HepG2 (cell line): ENCODE measurements at regions not wholly inside any gene's neighbourhood (a gene's known extent, or its start where the extent isn't known, plus 50 kb on each side); places are given as distances from the start of the nearest gene placed in this dataset.

Source experiments
- ATAC-seq: fragments of 200-7000 bp; cut with Tn5 transposase; 3 replicates; pipeline ENCODE4 v1.9.1; 2020; ENCODE audit warnings: mild to moderate bottlenecking, moderate library complexity
- BruUV-seq: library from RNA; stranded (reverse); fragments of 400-500 nt; replicated peaks from 2 replicates; lab custom pipeline; 2021; lab: Mats Ljungman, UMichigan
- CTCF ChIA-PET: fragments of 300-600 bp; formaldehyde crosslinking; extraction: SDS; loops from one replicate; lab custom pipeline; 2021; ENCODE audit warnings: low total read pairs, inconsistent platforms, low intra/inter-chr PET ratio; lab: Yijun Ruan, JAX
- POLR2A ChIA-PET: fragments of 350-600 bp; sonication (Branson Sonifier 250); formaldehyde crosslinking; loops from one replicate; lab custom pipeline; 2020; ENCODE audit warnings: antibody characterized with exemption, inconsistent platforms; lab: Yijun Ruan, JAX
- DNase-seq: peaks from one replicate; pipeline ENCODE4 v3.0.0-alpha.2; 2015; ENCODE audit warnings: low spot score
- FAIRE-seq: peaks from 3 replicates; lab custom pipeline; 2011; peaks lifted over from hg19 to GRCh38; lab: Jason Lieb, UNC
- H2AFZ ChIP-seq: one replicate; pipeline ENCODE4 v1.6.1; 2011; ENCODE audit warnings: low read length, inconsistent platforms
- H3K27ac ChIP-seq: fragments of 300-600 bp; 3 replicates; pipeline ENCODE4 v1.8.0; 2011; ENCODE audit warnings: mixed run types, mild to moderate bottlenecking, mixed read lengths, low read length, inconsistent platforms; ENCODE audit not compliant: insufficient read depth; ENCODE audit errors: extremely low read length
- H3K27me3 ChIP-seq, 2 experiments: fragments of 200-600 bp in 1 of 2; 2 replicates in 1 of 2; 3 replicates in 1 of 2; pipeline versions ENCODE4 v1.6.0 to v1.8.0; 2011; ENCODE audit warnings: low read length in 2 of 2, mild to moderate bottlenecking in 2 of 2, moderate library complexity in 2 of 2, inconsistent platforms in 1 of 2; ENCODE audit not compliant: insufficient read depth in 2 of 2, control insufficient read depth in 1 of 2
- H3K36me3 ChIP-seq, 2 experiments: fragments of 200-600 bp in 1 of 2; replicated peaks in 1 of 2; 2 replicates in 1 of 2; 3 replicates in 1 of 2; pipeline versions ENCODE4 v1.5.1 to v1.8.0; 2011; ENCODE audit warnings: low read length in 2 of 2, inconsistent platforms in 1 of 2; ENCODE audit not compliant: insufficient read depth in 2 of 2, control insufficient read depth in 1 of 2
- H3K4me1 ChIP-seq: 2 replicates; pipeline ENCODE4 v1.5.1; 2012; ENCODE audit warnings: low read length, inconsistent platforms; ENCODE audit not compliant: insufficient read depth
- H3K4me2 ChIP-seq: 2 replicates; pipeline ENCODE4 v1.6.0; 2011; ENCODE audit warnings: low read depth, low read length, inconsistent platforms
- H3K4me3 ChIP-seq, 3 experiments: fragments of 200-600 bp in 1 of 3; sonication (generic), shearing (Covaris generic) in 1 of 3; replicated peaks in 1 of 3; 2 replicates each; pipeline ENCODE4 v1.5.1; 2011 to 2016; ENCODE audit warnings: low read length in 3 of 3, inconsistent platforms in 2 of 3, low read depth in 2 of 3, mild to moderate bottlenecking in 2 of 3, control low read depth in 1 of 3, mixed read lengths in 1 of 3; ENCODE audit not compliant: insufficient read depth in 1 of 3
- H3K79me2 ChIP-seq: one replicate; pipeline ENCODE4 v1.6.1; 2011; ENCODE audit warnings: low read length, inconsistent platforms; ENCODE audit not compliant: insufficient read depth
- H3K9ac ChIP-seq: 2 replicates; pipeline ENCODE4 v1.6.0; 2011; ENCODE audit warnings: mild to moderate bottlenecking, low read depth, low read length, inconsistent platforms; ENCODE audit not compliant: insufficient read depth
- H3K9me3 ChIP-seq: 2 replicates; pipeline ENCODE4 v1.5.1; 2012; ENCODE audit warnings: mild to moderate bottlenecking, low read length
- H4K20me1 ChIP-seq: 2 replicates; pipeline ENCODE4 v1.6.0; 2011; ENCODE audit warnings: inconsistent platforms, mild to moderate bottlenecking, low read length, moderate library complexity; ENCODE audit not compliant: insufficient read depth
- JUN ChIP-seq: sonication (generic); formaldehyde crosslinking; IDR thresholded peaks from 2 replicates; pipeline ENCODE4 v1.4.0; 2020; ENCODE audit warnings: mild to moderate bottlenecking, missing genetic modification reagents
- MAFG ChIP-seq: sonication (generic); formaldehyde crosslinking; IDR thresholded peaks from 2 replicates; pipeline ENCODE4 v1.5.1; 2020; ENCODE audit warnings: mild to moderate bottlenecking, missing genetic modification reagents
- RFX5 ChIP-seq: IDR thresholded peaks from 2 replicates; pipeline ENCODE4 v1.6.1; 2011; ENCODE audit warnings: low read depth, low read length, improper control_type of control experiment
- STAG1 ChIP-seq: sonication (generic); formaldehyde crosslinking; IDR thresholded peaks from 2 replicates; pipeline ENCODE4 v1.4.0; 2020; ENCODE audit warnings: missing genetic modification reagents
- ZNF292 ChIP-seq: sonication (generic); formaldehyde crosslinking; IDR thresholded peaks from 2 replicates; pipeline ENCODE4 v1.8.1; 2022; ENCODE audit warnings: mild to moderate bottlenecking, low read depth, missing genetic modification reagents, borderline replicate concordance
- ZNF3 ChIP-seq: IDR thresholded peaks from 2 replicates; pipeline ENCODE4 v1.7.0; 2017; ENCODE audit warnings: inconsistent platforms
- ZNF317 ChIP-seq: sonication (generic); formaldehyde crosslinking; IDR thresholded peaks from 2 replicates; pipeline ENCODE4 v1.5.0; 2020; ENCODE audit warnings: mild to moderate bottlenecking, missing genetic modification reagents
- ZNF460 ChIP-seq: sonication (generic); formaldehyde crosslinking; IDR thresholded peaks from 2 replicates; pipeline ENCODE4 v1.5.1; 2020; ENCODE audit warnings: missing genetic modification reagents, mild to moderate bottlenecking, borderline replicate concordance
- ZNF761 ChIP-seq: sonication (generic); formaldehyde crosslinking; conservative IDR thresholded peaks from 2 replicates; pipeline ENCODE4 v1.4.0; 2020; ENCODE audit warnings: mild to moderate bottlenecking, missing genetic modification reagents
- WGBS: methylation state at CpG from one replicate; pipeline ENCODE4 v1.1.6; 2017; ENCODE audit warnings: low lambda C conversion rate; 5-methylcytosine and 5-hydroxymethylcytosine counted together
- in situ Hi-C: cut with HindIII; loops from 2 replicates; pipeline ENCODE4 v1.10.0; 2017; ENCODE audit warnings: low pct_unique_long_range_greater_than_20kb; ENCODE audit not compliant: extremely low pct_ligation_motif_present
- intact Hi-C: fragments of 100-400 bp; cut with micrococcal nuclease; formaldehyde crosslinking; loops from one replicate; pipeline ENCODE4 v1.10.0; 2022; ENCODE audit not compliant: unreplicated experiment
- TF ChIP-seq, protein P1 (sequence below): sonication (generic); formaldehyde crosslinking; IDR thresholded peaks from 2 replicates; pipeline ENCODE4 v1.5.0; 2020; ENCODE audit warnings: missing genetic modification reagents
- TF ChIP-seq, protein P2 (sequence below): sonication (generic); formaldehyde crosslinking; IDR thresholded peaks from 2 replicates; pipeline ENCODE4 v1.8.1; 2023; ENCODE audit warnings: mild to moderate bottlenecking, inconsistent platforms, moderate library complexity, missing genetic modification reagents, borderline replicate concordance

- no peak for TF ChIP-seq RFX5
- no peak for TF ChIP-seq STAG1 (CRISPR knock-in tag)
Measured at GRCh38 chr10:78959217-78959923, 109.4 kb upstream of the ZMIZ1 start (continued).

DNA sequence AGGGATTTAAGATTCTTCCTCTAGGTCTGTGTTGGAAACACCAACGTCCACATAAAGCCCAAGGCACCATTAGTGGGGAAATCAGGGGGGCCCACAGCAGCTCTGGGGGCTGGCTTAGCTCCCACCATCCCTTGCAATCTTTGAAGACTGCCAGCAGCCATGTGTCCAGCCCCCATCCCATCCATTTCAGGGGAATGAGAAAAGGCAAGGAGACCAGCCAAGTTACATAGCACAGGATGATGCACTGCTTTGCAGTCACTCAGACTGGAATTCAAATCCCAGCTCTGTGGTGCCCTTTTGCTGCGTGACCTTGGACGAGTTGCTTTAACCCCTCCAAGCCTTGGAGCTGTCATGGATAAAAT is 108.9 kb upstream of the ZMIZ1 start:
- intact Hi-C loops, result no loop called here
- TF ChIP-seq JUN (CRISPR knock-in tag) (no peak), MAFG (CRISPR knock-in tag) (no peak), ZNF761 (no peak), ZNF292 (CRISPR knock-in tag) (no peak), ZNF3 (no peak), ZNF460 (CRISPR knock-in tag) (no peak), ZNF317 (CRISPR knock-in tag) (no peak)
- TF ChIP-seq, protein P1, sequence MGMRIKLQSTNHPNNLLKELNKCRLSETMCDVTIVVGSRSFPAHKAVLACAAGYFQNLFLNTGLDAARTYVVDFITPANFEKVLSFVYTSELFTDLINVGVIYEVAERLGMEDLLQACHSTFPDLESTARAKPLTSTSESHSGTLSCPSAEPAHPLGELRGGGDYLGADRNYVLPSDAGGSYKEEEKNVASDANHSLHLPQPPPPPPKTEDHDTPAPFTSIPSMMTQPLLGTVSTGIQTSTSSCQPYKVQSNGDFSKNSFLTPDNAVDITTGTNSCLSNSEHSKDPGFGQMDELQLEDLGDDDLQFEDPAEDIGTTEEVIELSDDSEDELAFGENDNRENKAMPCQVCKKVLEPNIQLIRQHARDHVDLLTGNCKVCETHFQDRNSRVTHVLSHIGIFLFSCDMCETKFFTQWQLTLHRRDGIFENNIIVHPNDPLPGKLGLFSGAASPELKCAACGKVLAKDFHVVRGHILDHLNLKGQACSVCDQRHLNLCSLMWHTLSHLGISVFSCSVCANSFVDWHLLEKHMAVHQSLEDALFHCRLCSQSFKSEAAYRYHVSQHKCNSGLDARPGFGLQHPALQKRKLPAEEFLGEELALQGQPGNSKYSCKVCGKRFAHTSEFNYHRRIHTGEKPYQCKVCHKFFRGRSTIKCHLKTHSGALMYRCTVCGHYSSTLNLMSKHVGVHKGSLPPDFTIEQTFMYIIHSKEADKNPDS (CRISPR knock-in tag), result no peak
- TF ChIP-seq, protein P2, sequence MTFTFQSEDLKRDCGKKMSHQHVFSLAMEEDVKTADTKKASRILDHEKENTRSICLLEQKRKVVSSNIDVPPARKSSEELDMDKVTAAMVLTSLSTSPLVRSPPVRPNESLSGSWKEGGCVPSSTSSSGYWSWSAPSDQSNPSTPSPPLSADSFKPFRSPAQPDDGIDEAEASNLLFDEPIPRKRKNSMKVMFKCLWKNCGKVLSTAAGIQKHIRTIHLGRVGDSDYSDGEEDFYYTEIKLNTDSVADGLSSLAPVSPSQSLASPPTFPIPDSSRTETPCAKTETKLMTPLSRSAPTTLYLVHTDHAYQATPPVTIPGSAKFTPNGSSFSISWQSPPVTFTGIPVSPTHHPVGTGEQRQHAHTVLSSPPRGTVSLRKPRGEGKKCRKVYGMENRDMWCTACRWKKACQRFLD (CRISPR knock-in tag), result no peak
- ChIA-PET CTCF (no interaction called here), POLR2A (interaction anchor here (6.8 kb wide), 1 partner anchor 14 kb away, joined by 122 read pairs; no protein-coding TSS in a partner anchor)
- DNase-seq (no peak), ATAC-seq (no peak), FAIRE-seq (no peak)
- no peak overlapping the region for H3K9ac ChIP-seq
- no TSS peak for BruUV-seq
- H3K36me3 ChIP-seq, result no peaks in the 10 kb centered on the region
- no peaks in the 10 kb centered on the region for H4K20me1 ChIP-seq
- H3K27me3 ChIP-seq, result no peaks in the 10 kb centered on the region
- no peak overlapping the region for H3K4me3 ChIP-seq
- in situ Hi-C loops, result no loop called here
- no peaks in the 10 kb centered on the region for H3K9me3 ChIP-seq
- peaks cover 44% of the 10 kb centered on the region for H3K4me1 ChIP-seq
- no peak overlapping the region for H2AFZ ChIP-seq
- H3K79me2 ChIP-seq, result no peaks in the 10 kb centered on the region
- H3K4me2 ChIP-seq, result no peak overlapping the region
- no peak overlapping the region for H3K27ac ChIP-seq
- 86% methylated on average over 2 of the region's 3 CpGs for WGBS
